NB4 (cell line): ENCODE measurements at regions not wholly inside any gene's neighbourhood (a gene's known extent, or its start where the extent isn't known, plus 50 kb on each side); places are given as distances from the start of the nearest gene placed in this dataset.

Source experiments
- DNase-seq: peaks from one replicate; pipeline ENCODE4 v3.0.0; 2010; ENCODE audit warnings: low read depth
- H3K4me3 ChIP-seq: one replicate; pipeline ENCODE4 v1.5.1; 2011; ENCODE audit warnings: mild to moderate bottlenecking, low read depth, low read length, moderate library complexity
- CTCF ChIP-seq: IDR thresholded peaks from one replicate; pipeline ENCODE4 v1.5.1; 2012; ENCODE audit warnings: low read depth, low read length
- MAX ChIP-seq: IDR thresholded peaks from 2 replicates; pipeline ENCODE4 v1.6.1; 2011; ENCODE audit warnings: low read depth, low read length
- MYC ChIP-seq: IDR thresholded peaks from 2 replicates; pipeline ENCODE4 v1.6.1; 2011; ENCODE audit warnings: low read depth, low read length
- POLR2A ChIP-seq: IDR thresholded peaks from 2 replicates; pipeline ENCODE4 v1.6.1; 2011; ENCODE audit warnings: mild to moderate bottlenecking; ENCODE audit not compliant: insufficient read length; ENCODE audit errors: extremely low read depth

- no peak overlapping the region for H3K4me3 ChIP-seq
- DNase-seq = no peak
- no peak for TF ChIP-seq CTCF
- no peak for TF ChIP-seq MAX
- TF ChIP-seq MYC = no peak
- TF ChIP-seq POLR2A = no peak
Measured at GRCh38 chr2:234145511-234145910, 95.0 kb downstream of the SPP2 start.

GRCh38 chr2:234145057-234145456, 94.6 kb downstream of the SPP2 start:
- no peak for DNase-seq
- TF ChIP-seq POLR2A (no peak), MYC (no peak), CTCF (no peak), MAX (no peak)
- no peak overlapping the region for H3K4me3 ChIP-seq

- TF ChIP-seq POLR2A (no peak), MYC (no peak), CTCF (no peak), MAX (no peak)
- DNase-seq = no peak
- H3K4me3 ChIP-seq = no peak overlapping the region
Measured at GRCh38 chr2:234143896-234144295, 93.4 kb downstream of the SPP2 start.

GRCh38 chr2:234142530-234142929, 92.0 kb downstream of the SPP2 start:
- no peak for DNase-seq
- H3K4me3 ChIP-seq = no peak overlapping the region
- TF ChIP-seq MAX = no peak
- TF ChIP-seq CTCF = no peak
- TF ChIP-seq MYC = no peak

GRCh38 chr2:234139755-234140154, 89.3 kb downstream of the SPP2 start:
- H3K4me3 ChIP-seq = no peak overlapping the region
- no peak for TF ChIP-seq MAX
- TF ChIP-seq POLR2A = no peak
- TF ChIP-seq CTCF = no peak
- TF ChIP-seq MYC = no peak
- DNase-seq = no peak

- DNase-seq = no peak
- no peak overlapping the region for H3K4me3 ChIP-seq
- no peak for TF ChIP-seq POLR2A
- TF ChIP-seq MAX = no peak
- no peak for TF ChIP-seq CTCF
- no peak for TF ChIP-seq MYC
Measured at GRCh38 chr2:234138836-234139235, 88.3 kb downstream of the SPP2 start.
